Body of pancreas (tissue), 4 donors: ENCODE measurements at regions not wholly inside any gene's neighbourhood (a gene's known extent, or its start where the extent isn't known, plus 50 kb on each side); places are given as distances from the start of the nearest gene placed in this dataset.

Experiments used
- CTCF ChIP-seq, 7 experiments: fragments of 450-650 bp in 4 of 7; fragments of 200-600 bp in 3 of 7; sonication (generic) in 3 of 7; IDR thresholded peaks; one replicate each; pipeline ENCODE4 v1.5.1; 2016 to 2019; ENCODE audit warnings: antibody characterized with exemption in 7 of 7
- POLR2A ChIP-seq, 3 donors: fragments of 450-650 bp; IDR thresholded peaks; one replicate each; pipeline ENCODE4 v1.6.1; 2016; ENCODE audit warnings: antibody characterized with exemption in 3 of 3, mild to moderate bottlenecking in 2 of 3

- TF ChIP-seq POLR2A (IDR thresholded peaks at IDR 0.05) (no peak), CTCF (IDR thresholded peaks at IDR 0.05) (no peak)
These were observed 415.3 kb upstream of the NRP1 start for GRCh38 chr10:33749790-33750189.
